CD14-positive monocyte (primary cell): ENCODE measurements at regions not wholly inside any gene's neighbourhood (a gene's known extent, or its start where the extent isn't known, plus 50 kb on each side); places are given as distances from the start of the nearest gene placed in this dataset.

Experiments
- DNase-seq, 3 donors: peaks; one replicate each; pipeline ENCODE4 v3.0.0-alpha.2; 2011 to 2022
- H2AFZ ChIP-seq: 2 replicates; pipeline ENCODE4 v1.6.0; 2012; ENCODE audit warnings: mild to moderate bottlenecking, low read depth, low read length, inconsistent platforms; ENCODE audit not compliant: insufficient read depth, poor library complexity, severe bottlenecking
- H3K27ac ChIP-seq, 2 donors: 1 replicate in 1 of 2; 2 replicates in 1 of 2; pipeline ENCODE4 v1.5.1; 2012 to 2013; ENCODE audit warnings: low read length in 2 of 2, control low read depth in 1 of 2, inconsistent platforms in 1 of 2, low read depth in 1 of 2, mild to moderate bottlenecking in 1 of 2
- H3K27me3 ChIP-seq, 2 donors: one replicate each; pipeline versions ENCODE4 v1.6.0 to v1.6.1; 2011 to 2013; ENCODE audit warnings: low read length in 2 of 2; ENCODE audit not compliant: control insufficient read depth in 2 of 2, insufficient read depth in 2 of 2
- H3K36me3 ChIP-seq, 2 donors: replicated peaks in 1 of 2; 1 replicate in 1 of 2; 2 replicates in 1 of 2; pipeline versions ENCODE4 v1.5.1 to v1.6.1; 2012 to 2013; ENCODE audit warnings: low read length in 2 of 2, control low read depth in 1 of 2, inconsistent platforms in 1 of 2, mild to moderate bottlenecking in 1 of 2; ENCODE audit not compliant: insufficient read depth in 2 of 2, control insufficient read depth in 1 of 2
- H3K4me1 ChIP-seq, 2 donors: 1 replicate in 1 of 2; 2 replicates in 1 of 2; pipeline versions ENCODE4 v1.5.1 to v1.6.1; 2012 to 2013; ENCODE audit warnings: low read length in 2 of 2, control low read depth in 1 of 2, inconsistent platforms in 1 of 2, mild to moderate bottlenecking in 1 of 2, moderate library complexity in 1 of 2; ENCODE audit not compliant: insufficient read depth in 2 of 2, control insufficient read depth in 1 of 2
- H3K4me2 ChIP-seq: replicated peaks from 2 replicates; pipeline ENCODE3; 2012; ENCODE audit warnings: low read length, moderate library complexity, mild to moderate bottlenecking; ENCODE audit not compliant: poor library complexity, severe bottlenecking; ENCODE audit errors: extremely low read depth
- H3K4me3 ChIP-seq, 3 experiments: fragments of 200-600 bp in 1 of 3; sonication (generic) in 1 of 3; replicated peaks in 1 of 3; 1 replicate in 2 of 3; 2 replicates in 1 of 3; pipeline ENCODE4 v1.5.1; 2011 to 2013; ENCODE audit warnings: low read length in 3 of 3, mild to moderate bottlenecking in 3 of 3, control low read depth in 2 of 3, low read depth in 2 of 3, inconsistent platforms in 1 of 3, moderate library complexity in 1 of 3
- H3K79me2 ChIP-seq: 2 replicates; pipeline ENCODE4 v1.6.0; 2012; ENCODE audit warnings: mild to moderate bottlenecking, control low read depth, inconsistent platforms, low read length, moderate library complexity; ENCODE audit not compliant: insufficient read depth
- H3K9ac ChIP-seq: 2 replicates; pipeline ENCODE4 v1.6.0; 2017; ENCODE audit warnings: low read length, mild to moderate bottlenecking; ENCODE audit not compliant: insufficient read depth, poor library complexity, severe bottlenecking
- H3K9me3 ChIP-seq, 2 donors: replicated peaks in 1 of 2; 1 replicate in 1 of 2; 2 replicates in 1 of 2; pipeline versions ENCODE4 v1.5.1 to v1.6.1; 2012 to 2013; ENCODE audit warnings: low read length in 2 of 2, control low read depth in 1 of 2; ENCODE audit not compliant: control insufficient read depth in 1 of 2, insufficient read depth in 1 of 2
- H4K20me1 ChIP-seq: 2 replicates; pipeline ENCODE4 v1.6.0; 2012; ENCODE audit warnings: mild to moderate bottlenecking, low read length, control low read depth, moderate library complexity; ENCODE audit not compliant: insufficient read depth
- H3K27ac Mint-ChIP-seq, 7 donors: one replicate each; pipeline ENCODE4 v1.8.0; 2020; ENCODE audit warnings: mild to moderate bottlenecking in 7 of 7, mixed read lengths in 7 of 7, moderate library complexity in 6 of 7, inconsistent platforms in 2 of 7
- H3K27me3 Mint-ChIP-seq, 3 donors: one replicate each; pipeline ENCODE4 v1.8.0; 2021 to 2022; ENCODE audit warnings: low read depth in 3 of 3, mild to moderate bottlenecking in 3 of 3, mixed read lengths in 3 of 3, moderate library complexity in 3 of 3, inconsistent platforms in 1 of 3
- H3K36me3 Mint-ChIP-seq, 2 donors: one replicate each; pipeline ENCODE4 v1.8.0; 2020; ENCODE audit warnings: mixed read lengths in 2 of 2, inconsistent platforms in 1 of 2, mild to moderate bottlenecking in 1 of 2
- H3K4me1 Mint-ChIP-seq: one replicate; pipeline ENCODE4 v1.8.0; 2020; ENCODE audit warnings: mild to moderate bottlenecking, mixed read lengths
- H3K4me3 Mint-ChIP-seq, 2 donors: one replicate each; pipeline ENCODE4 v1.8.0; 2020; ENCODE audit warnings: mild to moderate bottlenecking in 2 of 2, mixed read lengths in 2 of 2, moderate library complexity in 1 of 2
- H3K9me3 Mint-ChIP-seq, 7 donors: one replicate each; pipeline ENCODE4 v1.8.0; 2020 to 2022; ENCODE audit warnings: mixed read lengths in 7 of 7, mild to moderate bottlenecking in 6 of 7, moderate library complexity in 6 of 7, inconsistent platforms in 2 of 7
- WGBS: methylation state at CpG from one replicate; pipeline ENCODE4 v1.1.5; 2013; ENCODE audit warnings: missing lambda C conversion rate; ENCODE audit not compliant: insufficient coverage; 5-methylcytosine and 5-hydroxymethylcytosine counted together
- intact Hi-C, 2 donors: fragments of 100-400 bp; cut with micrococcal nuclease; formaldehyde crosslinking; loops; one replicate each; pipeline versions ENCODE4 v1.15.0 to v1.15.1; 2023
- TF ChIP-seq, protein P1 (sequence below): fragments of 200-600 bp; IDR thresholded peaks from one replicate; pipeline ENCODE4 v1.8.0; 2022; ENCODE audit warnings: antibody characterized with exemption, mild to moderate bottlenecking

DNA sequence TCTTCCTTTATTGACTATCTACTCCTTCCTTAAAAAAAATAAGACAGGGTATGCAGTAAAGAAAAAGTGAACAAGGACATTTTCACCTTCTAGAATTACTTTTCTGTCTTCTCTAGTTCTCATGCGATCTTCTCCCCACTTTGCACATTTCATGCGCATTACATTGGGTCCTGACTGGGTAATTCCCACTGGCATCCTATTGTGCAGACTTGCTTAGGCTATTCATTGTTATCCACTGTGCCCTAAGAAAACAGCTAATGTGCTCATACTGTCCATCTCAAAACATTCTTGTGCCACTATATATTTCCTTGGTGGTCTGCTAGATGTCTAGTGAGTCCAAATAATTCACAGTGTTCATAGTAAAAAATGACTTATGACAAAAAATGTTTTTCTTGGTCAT is 447.4 kb upstream of the ROBO1 start:
- no peaks in the 10 kb centered on the region for H3K79me2 ChIP-seq
- H3K4me2 ChIP-seq = no peak overlapping the region
- H3K9ac ChIP-seq = no peak overlapping the region
- H3K36me3 ChIP-seq = no peaks in the 10 kb centered on the region
- no peak overlapping the region for H2AFZ ChIP-seq
- peaks cover under 1 to 8% of the 10 kb centered on the region in 2 donors for H3K9me3 ChIP-seq
- no peak for DNase-seq
- Mint-ChIP-seq H3K36me3 (no peaks in the 10 kb centered on the region), H3K27me3 (no peaks in the 10 kb centered on the region), H3K27ac (no peak overlapping the region), H3K4me1 (no peaks in the 10 kb centered on the region), H3K4me3 (no peak overlapping the region), H3K9me3 (peaks cover 0 to 2% (median 0%) of the 10 kb centered on the region in 7 donors)
- 100% methylated on average over 2 of the region's 2 CpGs for WGBS
- TF ChIP-seq, protein P1, sequence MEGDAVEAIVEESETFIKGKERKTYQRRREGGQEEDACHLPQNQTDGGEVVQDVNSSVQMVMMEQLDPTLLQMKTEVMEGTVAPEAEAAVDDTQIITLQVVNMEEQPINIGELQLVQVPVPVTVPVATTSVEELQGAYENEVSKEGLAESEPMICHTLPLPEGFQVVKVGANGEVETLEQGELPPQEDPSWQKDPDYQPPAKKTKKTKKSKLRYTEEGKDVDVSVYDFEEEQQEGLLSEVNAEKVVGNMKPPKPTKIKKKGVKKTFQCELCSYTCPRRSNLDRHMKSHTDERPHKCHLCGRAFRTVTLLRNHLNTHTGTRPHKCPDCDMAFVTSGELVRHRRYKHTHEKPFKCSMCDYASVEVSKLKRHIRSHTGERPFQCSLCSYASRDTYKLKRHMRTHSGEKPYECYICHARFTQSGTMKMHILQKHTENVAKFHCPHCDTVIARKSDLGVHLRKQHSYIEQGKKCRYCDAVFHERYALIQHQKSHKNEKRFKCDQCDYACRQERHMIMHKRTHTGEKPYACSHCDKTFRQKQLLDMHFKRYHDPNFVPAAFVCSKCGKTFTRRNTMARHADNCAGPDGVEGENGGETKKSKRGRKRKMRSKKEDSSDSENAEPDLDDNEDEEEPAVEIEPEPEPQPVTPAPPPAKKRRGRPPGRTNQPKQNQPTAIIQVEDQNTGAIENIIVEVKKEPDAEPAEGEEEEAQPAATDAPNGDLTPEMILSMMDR = no peak
- no peak overlapping the region for H3K27ac ChIP-seq
- no peaks in the 10 kb centered on the region for H3K4me1 ChIP-seq
- no peak overlapping the region for H3K4me3 ChIP-seq
- H3K27me3 ChIP-seq = no peaks in the 10 kb centered on the region
- intact Hi-C loops = no loop called here
- no peaks in the 10 kb centered on the region for H4K20me1 ChIP-seq

DNA sequence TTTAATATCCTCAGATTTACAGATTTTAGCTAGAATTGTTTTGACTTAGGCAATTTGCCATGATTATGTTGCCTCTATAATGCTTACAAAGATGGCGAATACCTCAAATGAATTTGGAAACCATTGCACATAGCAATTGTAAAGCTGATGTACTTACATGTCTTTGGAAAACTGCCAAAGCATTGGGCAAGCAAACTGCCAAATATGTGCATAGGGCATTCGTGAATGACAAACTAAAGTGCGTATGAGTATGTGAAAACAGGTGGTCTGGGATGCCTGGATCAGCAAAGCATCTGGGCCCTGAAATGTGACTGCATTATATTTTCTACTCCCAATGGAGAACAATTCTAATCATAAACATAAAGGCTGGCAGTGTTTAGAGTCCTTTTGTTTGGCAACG is 445.3 kb upstream of the ROBO1 start:
- no peak overlapping the region for H3K4me2 ChIP-seq
- Mint-ChIP-seq H3K27ac (no peak overlapping the region), H3K27me3 (no peaks in the 10 kb centered on the region), H3K4me3 (no peak overlapping the region), H3K9me3 (peaks cover 0 to 8% (median 4%) of the 10 kb centered on the region in 7 donors), H3K4me1 (no peaks in the 10 kb centered on the region), H3K36me3 (no peaks in the 10 kb centered on the region)
- no peak for DNase-seq
- no peaks in the 10 kb centered on the region for H3K4me1 ChIP-seq
- H3K36me3 ChIP-seq = no peaks in the 10 kb centered on the region
- H3K27ac ChIP-seq = no peak overlapping the region
- H2AFZ ChIP-seq = no peak overlapping the region
- no peak overlapping the region for H3K9ac ChIP-seq
- intact Hi-C loops = no loop called here
- H3K79me2 ChIP-seq = no peaks in the 10 kb centered on the region
- no peak overlapping the region for H3K4me3 ChIP-seq
- peaks cover 3 to 10% of the 10 kb centered on the region in 2 donors for H3K9me3 ChIP-seq
- 83% methylated on average over 1 of the region's 4 CpGs for WGBS
- no peaks in the 10 kb centered on the region for H3K27me3 ChIP-seq
- TF ChIP-seq, protein P1 = no peak
- no peaks in the 10 kb centered on the region for H4K20me1 ChIP-seq
